GM21529 (cell line): ENCODE measurements at regions not wholly inside any gene's neighbourhood (a gene's known extent, or its start where the extent isn't known, plus 50 kb on each side); places are given as distances from the start of the nearest gene placed in this dataset.
A peak's percentile ranks its signal among the peaks of the same experiment; 100 is the strongest.

Experiments
- ATAC-seq: cut with Tn5 transposase; IDR thresholded peaks from one replicate; pipeline ENCODE4 v1.9.1; 2021; ENCODE audit not compliant: unreplicated experiment

DNA sequence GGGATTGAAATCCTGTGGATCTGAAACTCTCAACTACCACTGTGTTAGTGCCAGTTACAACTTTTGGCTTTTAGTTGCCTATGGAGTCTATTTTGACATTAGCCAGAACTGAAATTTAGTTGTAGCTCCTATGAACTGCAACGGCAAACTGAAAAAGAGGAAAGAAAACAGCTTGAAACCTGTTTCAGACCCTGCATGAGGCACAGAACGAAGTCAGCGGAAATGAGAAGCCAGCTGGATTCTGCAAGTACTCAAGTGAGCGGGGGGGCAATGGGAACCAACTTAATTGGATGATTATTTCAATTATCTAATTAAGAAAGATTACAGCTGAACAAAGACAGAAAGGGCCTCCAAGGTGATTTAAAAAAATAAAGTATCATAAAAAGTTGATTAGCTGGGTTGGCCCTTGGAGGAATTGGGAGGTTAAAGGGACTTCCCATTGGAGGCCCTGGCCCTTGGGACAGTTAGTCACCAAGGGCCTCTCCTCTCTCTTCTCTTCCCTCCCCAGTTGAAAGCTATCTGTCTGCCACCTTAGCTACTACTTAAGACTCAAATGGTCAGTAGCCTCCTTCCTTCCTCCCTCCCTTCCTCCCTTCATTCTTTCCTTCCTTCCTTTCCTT lies 352.1 kb downstream of the SHQ1 start:
- ATAC-seq = no peak

DNA sequence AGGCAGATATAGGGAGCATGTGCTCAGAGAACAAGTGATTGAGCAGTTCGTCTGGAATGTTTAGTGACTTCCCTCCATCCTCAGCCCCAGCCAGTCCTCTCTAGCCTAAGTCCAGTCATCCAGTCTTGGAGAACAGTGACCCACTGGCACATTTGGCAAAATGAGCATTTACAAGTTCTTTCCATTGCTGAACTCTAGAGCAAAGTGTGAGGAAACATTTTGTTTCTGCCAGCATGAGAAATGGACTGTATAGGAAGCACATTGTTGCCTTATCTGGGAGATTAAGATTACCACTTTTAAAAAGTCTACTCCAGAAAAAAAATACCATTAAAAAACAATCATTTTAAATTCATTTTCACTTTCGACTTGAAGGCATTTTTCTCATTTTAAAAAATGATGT lies 353.6 kb downstream of the SHQ1 start:
- no peak for ATAC-seq

DNA sequence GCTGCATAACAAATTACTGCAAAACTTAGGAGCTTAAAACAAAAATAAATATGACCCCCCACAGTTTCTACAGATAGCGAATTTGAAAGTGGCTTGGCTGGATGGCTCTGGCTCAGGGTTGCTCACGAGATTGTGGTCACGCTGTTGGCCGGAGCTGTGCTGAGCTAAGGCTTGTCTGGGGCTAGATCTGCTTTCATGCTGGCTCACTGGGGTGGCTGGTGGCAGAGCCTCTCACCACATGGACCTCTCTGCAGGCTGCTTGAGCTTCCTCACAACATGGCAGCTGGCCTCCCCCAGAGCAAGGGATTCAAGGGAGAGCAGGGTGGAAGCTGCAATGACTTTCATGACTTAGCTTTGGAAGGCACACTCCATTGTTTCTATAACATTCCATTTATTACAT lies 354.1 kb downstream of the SHQ1 start:
- ATAC-seq = no peak

- no peak for ATAC-seq
Observed at GRCh38 chr3:72492240-72492639, 356.0 kb downstream of the SHQ1 start.

DNA sequence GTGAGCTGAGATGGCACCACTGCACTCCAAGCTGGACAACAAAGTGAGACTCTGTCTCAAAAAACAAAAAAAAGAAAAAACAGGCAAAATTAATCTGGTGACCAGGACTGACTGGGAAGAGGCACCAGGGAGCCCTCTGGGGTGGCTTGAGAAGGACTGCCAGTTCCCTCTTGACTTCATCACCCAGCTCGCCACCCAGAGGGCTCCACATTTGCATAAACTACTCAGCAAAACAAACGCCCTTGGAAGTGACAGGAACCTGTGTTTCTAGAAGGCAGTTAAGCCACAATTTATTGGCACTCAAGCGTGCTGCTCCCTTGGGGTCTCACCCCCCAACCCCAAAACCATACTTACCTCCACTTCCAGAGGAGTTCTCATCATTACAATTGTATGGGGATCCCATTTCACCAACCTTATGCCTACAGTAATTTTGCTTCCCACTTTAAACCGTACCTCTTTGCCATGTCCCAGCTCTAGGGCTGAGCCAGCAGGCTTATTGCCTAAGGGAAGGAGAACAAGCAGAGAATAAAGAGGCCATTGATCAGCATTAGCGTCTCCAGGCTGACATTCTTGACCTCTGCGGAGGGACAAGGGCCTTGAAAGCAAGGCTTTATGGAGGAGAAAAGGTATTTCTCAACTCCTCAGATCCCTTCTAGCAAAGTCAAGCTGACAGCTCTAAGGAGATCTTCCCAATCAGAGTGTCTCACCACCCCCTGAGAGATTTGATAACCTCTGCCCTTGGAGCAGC lies 357.4 kb downstream of the SHQ1 start:
- peak; percentile 40 for ATAC-seq

DNA sequence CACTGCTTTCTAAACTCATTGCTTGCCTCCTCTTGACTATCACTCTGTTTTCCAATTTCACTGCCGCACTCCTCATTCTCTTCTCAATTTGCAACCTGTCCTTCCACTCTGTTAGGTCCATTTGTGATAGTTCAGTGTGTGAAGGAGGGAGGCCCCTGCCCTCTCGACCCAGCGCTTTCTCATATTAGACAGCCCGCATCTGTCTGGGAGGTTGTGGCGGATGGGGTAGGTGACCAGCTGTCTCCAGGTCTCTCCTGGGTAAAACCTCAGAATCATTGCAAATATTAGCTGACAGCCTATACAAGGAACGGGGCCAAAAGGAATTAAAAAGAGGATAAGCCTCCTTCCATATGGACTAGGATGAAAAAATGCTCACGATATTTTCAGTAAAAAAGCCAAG lies 358.3 kb downstream of the SHQ1 start:
- no peak for ATAC-seq

DNA sequence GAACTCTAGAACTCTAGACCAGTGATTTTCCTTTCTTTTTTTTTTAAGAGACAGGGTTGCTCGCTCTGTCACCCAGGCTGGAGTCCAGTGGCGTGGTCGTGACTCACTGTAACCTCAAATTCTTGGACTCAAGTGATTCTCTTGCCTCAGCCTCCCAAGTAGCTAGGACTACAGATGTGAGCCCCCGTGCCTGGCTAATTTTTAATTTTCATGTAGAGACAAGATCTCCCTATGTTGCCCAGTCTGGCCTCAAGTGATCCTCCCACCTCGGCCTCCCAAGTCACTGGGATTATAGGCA lies 359.6 kb downstream of the SHQ1 start:
- no peak for ATAC-seq

DNA sequence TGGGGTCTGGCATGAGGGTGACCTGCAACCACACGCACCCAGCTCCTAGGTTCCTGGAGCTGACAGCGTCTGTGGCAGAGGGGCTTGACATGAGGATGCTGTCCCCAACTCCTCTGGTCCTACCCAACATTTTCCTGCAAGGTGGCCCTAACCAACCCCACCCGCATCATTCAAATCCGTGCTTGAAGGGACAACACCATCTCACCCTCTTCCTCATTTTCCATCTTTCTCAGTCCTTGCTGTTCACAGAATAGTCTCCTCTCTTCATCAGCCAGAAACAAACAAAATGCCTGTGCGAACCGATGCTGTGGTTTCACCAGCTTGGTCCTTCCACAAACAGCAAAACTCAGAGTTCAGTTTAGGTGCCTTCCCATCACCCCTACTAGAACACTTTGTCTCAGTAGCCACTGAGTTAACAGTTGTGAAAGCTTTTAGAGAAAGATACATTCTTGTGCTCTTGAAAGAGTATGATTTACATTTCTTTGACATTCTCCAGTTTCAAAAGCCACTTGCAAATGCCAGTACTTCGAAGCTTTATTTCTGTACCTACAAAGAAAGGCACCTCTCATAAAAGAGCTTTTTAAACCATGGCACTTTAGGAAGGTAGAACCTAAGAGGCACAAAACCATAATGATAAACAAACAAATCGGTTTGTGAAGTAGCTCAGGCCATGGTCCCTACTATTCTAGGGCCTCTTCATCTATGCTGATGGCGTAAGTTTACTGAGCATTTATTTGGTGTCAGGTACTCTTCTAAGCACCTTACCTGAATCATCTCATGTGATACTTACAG lies 360.1 kb downstream of the SHQ1 start:
- peak; percentile 54 for ATAC-seq

DNA sequence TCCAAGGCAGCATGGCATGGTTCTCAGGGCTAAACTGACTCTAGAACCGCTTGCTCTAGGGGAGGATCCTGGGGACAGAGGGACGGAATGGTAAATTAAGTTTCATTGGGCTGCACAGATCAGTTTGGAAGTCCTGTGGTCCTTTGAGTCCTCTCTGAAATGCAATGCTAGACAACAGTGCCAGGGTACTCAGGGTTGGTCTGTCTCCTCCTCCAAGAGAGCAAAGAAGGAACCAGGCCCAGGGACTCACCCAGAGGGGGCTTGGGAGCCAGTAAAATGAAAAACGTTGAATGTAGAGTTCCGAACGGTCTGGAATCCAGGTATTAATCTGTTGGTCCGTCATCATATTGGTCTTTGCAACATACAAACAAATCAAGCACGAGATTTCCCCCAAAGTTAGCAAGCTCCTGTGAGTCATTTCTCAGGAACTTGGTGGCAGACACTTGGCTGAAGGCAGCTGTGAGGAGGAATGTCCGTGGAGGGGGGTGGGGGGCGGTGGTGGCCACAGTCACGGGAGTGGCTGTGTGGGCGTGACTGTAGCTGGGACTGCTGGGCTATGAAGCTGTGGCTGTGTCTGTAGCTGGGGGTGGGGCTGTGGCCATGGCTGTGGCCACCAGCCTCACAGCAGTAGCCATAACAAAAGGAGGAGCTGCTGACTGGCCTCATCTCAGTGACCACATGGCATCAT lies 361.0 kb downstream of the SHQ1 start:
- ATAC-seq = no peak

DNA sequence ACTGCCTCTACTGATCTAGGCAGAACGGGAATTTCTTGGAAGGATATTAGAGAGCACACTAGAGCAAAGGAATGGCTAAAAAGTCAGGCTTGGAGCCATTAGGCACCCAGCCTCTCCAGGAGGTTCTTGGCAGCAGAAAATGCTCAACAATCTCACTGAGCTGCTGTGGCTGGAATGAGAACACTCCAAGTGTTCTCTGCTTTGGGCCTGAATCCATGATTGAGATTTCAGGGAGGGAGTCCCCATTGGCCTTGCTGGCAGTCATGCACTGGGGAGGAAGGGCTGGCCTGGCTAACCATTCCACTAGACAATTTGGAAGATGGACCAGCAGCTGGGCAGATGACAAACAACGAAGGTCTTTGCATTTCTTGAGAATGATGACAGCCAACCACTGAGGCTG lies 362.6 kb downstream of the SHQ1 start:
- ATAC-seq = no peak

- ATAC-seq = no peak
Observed at GRCh38 chr3:72483554-72484104, 364.6 kb downstream of the SHQ1 start.

- peak; percentile 53 for ATAC-seq
Observed at GRCh38 chr3:72482589-72483321, 365.5 kb downstream of the SHQ1 start.

DNA sequence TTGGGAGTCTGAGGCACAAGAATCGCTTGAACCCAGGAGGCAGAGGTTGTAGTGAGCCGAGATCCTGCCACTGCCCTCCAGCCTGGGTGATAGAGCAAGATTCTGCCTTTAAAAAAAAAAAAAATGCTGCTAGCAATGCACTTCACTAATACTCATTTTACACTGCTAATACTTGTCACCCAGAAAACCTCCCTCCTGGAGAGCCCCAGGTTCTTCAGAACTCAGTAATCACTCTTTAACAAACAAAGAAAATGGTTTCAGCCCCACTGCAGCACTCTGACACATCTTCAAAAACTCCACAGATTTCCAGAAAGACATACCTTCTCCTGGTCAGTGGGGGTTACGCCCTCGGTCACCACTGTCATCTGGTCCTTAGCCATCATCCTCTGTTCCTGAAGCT lies 366.7 kb downstream of the SHQ1 start:
- ATAC-seq = no peak

- no peak for ATAC-seq
Observed at GRCh38 chr3:72480366-72480765, 367.9 kb downstream of the SHQ1 start.

DNA sequence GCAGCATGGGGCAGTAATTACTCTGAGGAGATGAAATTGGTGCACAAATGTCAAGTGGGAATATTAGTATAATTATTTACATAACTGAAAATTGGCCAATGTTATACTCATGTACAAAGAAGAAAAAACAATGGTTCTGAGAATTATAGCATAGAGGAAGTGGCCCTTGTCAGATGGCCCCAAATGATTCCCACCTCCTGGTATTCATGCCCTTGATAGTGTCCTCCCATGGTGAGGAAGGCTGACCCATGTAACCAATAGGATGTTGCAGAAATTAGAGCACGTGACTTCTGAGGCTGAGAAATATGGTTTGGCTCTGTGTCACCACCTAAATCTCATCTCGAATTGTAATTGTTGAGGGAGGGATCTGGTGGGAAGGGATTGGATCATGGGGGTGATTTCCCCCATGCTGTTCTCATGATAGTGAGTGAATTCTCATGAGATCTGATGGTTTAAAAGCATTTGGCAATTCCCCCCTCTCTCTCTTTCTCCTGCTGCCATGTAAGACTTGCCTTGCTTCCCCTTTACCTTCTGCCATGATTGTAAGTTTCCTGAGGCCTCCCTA lies 368.5 kb downstream of the SHQ1 start:
- no peak for ATAC-seq

GRCh38 chr3:72476139-72476483 lies 372.1 kb downstream of the SHQ1 start:
- ATAC-seq = no peak

GRCh38 chr3:72475258-72476138 lies 372.7 kb downstream of the SHQ1 start:
- ATAC-seq = no peak

- no peak for ATAC-seq
Observed at GRCh38 chr3:72474775-72475174, 373.5 kb downstream of the SHQ1 start.

DNA sequence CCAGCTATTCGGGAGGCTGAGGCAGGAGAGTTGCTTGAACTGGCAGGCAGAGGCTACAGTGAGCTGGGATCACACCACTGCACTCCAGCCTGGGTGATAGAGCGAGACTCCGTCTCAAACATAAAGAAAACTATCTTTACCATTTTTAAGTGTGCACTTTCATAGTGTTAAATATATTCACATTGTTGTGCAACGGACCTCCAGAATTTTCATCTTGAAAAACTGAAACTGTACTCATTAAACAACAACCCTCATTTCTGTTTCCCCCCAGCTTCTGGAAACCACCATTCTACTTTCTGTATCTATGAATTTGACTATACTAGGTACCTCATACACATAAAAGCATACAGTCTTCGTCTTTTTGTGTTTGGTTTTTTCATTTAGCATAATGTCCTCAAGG lies 375.1 kb downstream of the SHQ1 start:
- peak; percentile 89 for ATAC-seq
